Colonic mucosa (tissue), 4 donors: ENCODE measurements at regions not wholly inside any gene's neighbourhood (a gene's known extent, or its start where the extent isn't known, plus 50 kb on each side); places are given as distances from the start of the nearest gene placed in this dataset.

Experiments
- DNase-seq: peaks from one replicate; pipeline ENCODE4 v3.0.0-alpha.2; 2020
- H3K27ac ChIP-seq: fragments of 200-600 bp; one replicate; pipeline ENCODE4 v1.8.0; 2021
- H3K27me3 ChIP-seq: fragments of 200-600 bp; one replicate; pipeline ENCODE4 v1.8.0; 2021
- H3K36me3 ChIP-seq: fragments of 200-600 bp; one replicate; pipeline ENCODE4 v1.8.0; 2021
- H3K4me1 ChIP-seq: fragments of 200-600 bp; one replicate; pipeline ENCODE4 v1.8.0; 2021; ENCODE audit warnings: mild to moderate bottlenecking
- H3K4me3 ChIP-seq: fragments of 200-600 bp; one replicate; pipeline ENCODE4 v1.8.0; 2021
- H3K9ac ChIP-seq, 2 donors: one replicate each; pipeline ENCODE4 v1.7.0; 2013; ENCODE audit warnings: control low read depth in 2 of 2, low read depth in 2 of 2, low read length in 2 of 2
- H3K9me3 ChIP-seq: fragments of 200-600 bp; one replicate; pipeline ENCODE4 v1.8.0; 2021
- intact Hi-C: fragments of 100-400 bp; cut with DNase I; formaldehyde crosslinking; loops from one replicate; pipeline ENCODE4 v1.14.1; 2022
- TF ChIP-seq, protein P1 (sequence below): fragments of 200-600 bp; IDR thresholded peaks from one replicate; pipeline ENCODE4 v1.8.0; 2022; ENCODE audit warnings: antibody characterized with exemption, mild to moderate bottlenecking
- donor health status: healthy.
- donor health status: DM: no; HTN: no; CAD: no.
- donor health status: DM: no; HTN: no; CAD: no.

DNA sequence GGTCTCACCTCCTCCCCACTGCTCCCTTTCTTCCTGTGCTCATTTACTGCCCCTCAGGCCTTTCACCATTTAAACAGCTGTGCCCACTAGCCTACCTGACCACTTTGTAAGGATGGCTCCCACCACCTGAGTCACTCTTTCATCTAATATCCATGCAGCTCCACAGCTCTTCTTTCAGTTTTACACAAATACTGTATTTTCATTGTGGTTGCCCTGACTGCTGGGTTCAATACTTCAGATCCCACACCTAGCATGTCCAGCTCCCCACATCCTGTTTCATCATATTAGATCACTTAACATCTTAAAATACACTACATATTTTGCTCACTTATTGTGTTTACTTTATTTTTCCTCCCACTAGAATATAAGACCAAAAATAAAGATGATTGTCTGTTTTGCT, 1110.6 kb downstream of the TSN start:
- no peaks in the 10 kb centered on the region for H3K36me3 ChIP-seq
- intact Hi-C loops, result no loop called here
- H3K9me3 ChIP-seq, result no peaks in the 10 kb centered on the region
- TF ChIP-seq, protein P1, sequence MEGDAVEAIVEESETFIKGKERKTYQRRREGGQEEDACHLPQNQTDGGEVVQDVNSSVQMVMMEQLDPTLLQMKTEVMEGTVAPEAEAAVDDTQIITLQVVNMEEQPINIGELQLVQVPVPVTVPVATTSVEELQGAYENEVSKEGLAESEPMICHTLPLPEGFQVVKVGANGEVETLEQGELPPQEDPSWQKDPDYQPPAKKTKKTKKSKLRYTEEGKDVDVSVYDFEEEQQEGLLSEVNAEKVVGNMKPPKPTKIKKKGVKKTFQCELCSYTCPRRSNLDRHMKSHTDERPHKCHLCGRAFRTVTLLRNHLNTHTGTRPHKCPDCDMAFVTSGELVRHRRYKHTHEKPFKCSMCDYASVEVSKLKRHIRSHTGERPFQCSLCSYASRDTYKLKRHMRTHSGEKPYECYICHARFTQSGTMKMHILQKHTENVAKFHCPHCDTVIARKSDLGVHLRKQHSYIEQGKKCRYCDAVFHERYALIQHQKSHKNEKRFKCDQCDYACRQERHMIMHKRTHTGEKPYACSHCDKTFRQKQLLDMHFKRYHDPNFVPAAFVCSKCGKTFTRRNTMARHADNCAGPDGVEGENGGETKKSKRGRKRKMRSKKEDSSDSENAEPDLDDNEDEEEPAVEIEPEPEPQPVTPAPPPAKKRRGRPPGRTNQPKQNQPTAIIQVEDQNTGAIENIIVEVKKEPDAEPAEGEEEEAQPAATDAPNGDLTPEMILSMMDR, result no peak
- H3K4me1 ChIP-seq, result no peaks in the 10 kb centered on the region
- no peaks in the 10 kb centered on the region for H3K27me3 ChIP-seq
- no peak for DNase-seq
- H3K27ac ChIP-seq, result no peak overlapping the region
- no peak overlapping the region for H3K9ac ChIP-seq
- no peak overlapping the region for H3K4me3 ChIP-seq

DNA sequence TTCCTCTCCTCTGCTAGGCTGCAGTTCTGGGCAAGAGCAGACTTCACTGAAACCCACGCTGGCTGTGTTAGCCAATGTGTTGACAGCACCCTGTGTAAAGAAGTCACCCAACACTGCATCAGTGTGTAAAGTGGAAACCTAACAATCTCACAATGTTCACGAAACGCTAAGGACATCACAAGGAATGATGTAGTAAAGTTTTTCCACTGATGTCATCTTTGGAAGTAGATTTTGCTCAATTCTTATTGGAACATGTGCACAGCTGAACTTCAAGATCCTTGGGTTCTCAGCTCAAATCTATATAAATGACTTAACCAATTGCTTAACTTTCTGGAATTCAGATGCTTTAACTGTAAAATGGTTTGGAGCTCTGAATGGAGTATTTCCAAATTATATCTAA, 1112.5 kb downstream of the TSN start:
- H3K4me3 ChIP-seq, result no peak overlapping the region
- intact Hi-C loops, result no loop called here
- TF ChIP-seq, protein P1, result no peak
- no peak overlapping the region for H3K9ac ChIP-seq
- no peaks in the 10 kb centered on the region for H3K36me3 ChIP-seq
- no peaks in the 10 kb centered on the region for H3K27me3 ChIP-seq
- no peak overlapping the region for H3K27ac ChIP-seq
- no peak for DNase-seq
- no peaks in the 10 kb centered on the region for H3K9me3 ChIP-seq
- H3K4me1 ChIP-seq, result no peaks in the 10 kb centered on the region

DNA sequence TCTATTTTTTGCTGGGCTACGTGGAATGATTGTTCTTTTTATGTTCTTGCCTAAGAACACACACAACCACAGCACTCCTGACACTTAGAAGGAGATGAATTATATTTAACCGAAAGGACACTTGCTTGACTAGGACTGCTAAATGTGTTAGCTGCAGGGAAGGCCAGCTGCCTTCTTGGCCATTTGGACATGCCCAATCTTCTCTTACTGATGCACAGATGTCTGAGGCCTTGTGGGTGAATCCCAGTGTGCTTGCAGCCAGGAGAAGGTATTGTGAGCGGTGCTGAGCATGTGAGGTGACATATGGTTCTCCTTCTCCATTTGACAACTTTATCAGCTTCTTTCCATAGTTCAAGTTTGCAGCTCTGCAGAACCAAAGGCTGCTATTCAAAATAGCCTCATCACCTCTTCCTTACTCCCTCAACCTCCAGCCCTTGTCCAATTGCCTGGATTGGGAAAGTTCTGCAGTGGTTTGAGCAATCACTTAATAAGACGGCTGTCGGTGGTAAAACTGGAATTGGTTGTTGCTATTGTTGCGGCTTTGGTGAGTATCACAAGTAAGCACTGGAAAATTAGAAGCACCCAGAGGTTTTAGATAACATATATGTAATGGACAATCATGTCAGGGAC, 1113.3 kb downstream of the TSN start:
- H3K4me3 ChIP-seq, result no peak overlapping the region
- intact Hi-C loops, result no loop called here
- DNase-seq, result no peak
- no peaks in the 10 kb centered on the region for H3K27me3 ChIP-seq
- H3K27ac ChIP-seq, result no peak overlapping the region
- TF ChIP-seq, protein P1, result no peak
- H3K36me3 ChIP-seq, result no peaks in the 10 kb centered on the region
- no peak overlapping the region for H3K9ac ChIP-seq
- no peaks in the 10 kb centered on the region for H3K4me1 ChIP-seq
- no peaks in the 10 kb centered on the region for H3K9me3 ChIP-seq

DNA sequence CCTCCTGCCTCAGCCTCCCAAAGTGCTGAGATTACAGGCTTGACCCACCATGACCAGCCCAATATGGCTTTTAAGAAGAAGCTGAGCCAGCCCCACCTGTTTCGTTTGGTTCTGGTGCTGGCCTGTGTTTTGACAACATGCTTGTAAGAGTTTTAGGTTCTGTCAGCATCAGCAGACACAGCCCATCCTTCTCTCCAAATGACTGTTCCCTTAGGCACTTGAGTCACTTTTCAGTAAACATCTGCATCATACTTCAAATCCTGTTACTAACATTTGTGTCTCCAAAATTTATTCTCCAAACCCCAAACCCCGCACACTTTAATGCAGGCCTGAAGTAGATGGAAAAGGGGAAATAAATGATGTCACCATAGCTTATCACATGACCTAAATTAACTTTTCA, 1118.5 kb downstream of the TSN start:
- DNase-seq, result no peak
- Histone ChIP-seq H3K36me3 (no peaks in the 10 kb centered on the region), H3K9me3 (no peaks in the 10 kb centered on the region), H3K4me3 (no peak overlapping the region), H3K27me3 (no peaks in the 10 kb centered on the region), H3K27ac (no peak overlapping the region), H3K4me1 (no peaks in the 10 kb centered on the region), H3K9ac (no peak overlapping the region)
- intact Hi-C loops, result no loop called here
- TF ChIP-seq, protein P1, result no peak

DNA sequence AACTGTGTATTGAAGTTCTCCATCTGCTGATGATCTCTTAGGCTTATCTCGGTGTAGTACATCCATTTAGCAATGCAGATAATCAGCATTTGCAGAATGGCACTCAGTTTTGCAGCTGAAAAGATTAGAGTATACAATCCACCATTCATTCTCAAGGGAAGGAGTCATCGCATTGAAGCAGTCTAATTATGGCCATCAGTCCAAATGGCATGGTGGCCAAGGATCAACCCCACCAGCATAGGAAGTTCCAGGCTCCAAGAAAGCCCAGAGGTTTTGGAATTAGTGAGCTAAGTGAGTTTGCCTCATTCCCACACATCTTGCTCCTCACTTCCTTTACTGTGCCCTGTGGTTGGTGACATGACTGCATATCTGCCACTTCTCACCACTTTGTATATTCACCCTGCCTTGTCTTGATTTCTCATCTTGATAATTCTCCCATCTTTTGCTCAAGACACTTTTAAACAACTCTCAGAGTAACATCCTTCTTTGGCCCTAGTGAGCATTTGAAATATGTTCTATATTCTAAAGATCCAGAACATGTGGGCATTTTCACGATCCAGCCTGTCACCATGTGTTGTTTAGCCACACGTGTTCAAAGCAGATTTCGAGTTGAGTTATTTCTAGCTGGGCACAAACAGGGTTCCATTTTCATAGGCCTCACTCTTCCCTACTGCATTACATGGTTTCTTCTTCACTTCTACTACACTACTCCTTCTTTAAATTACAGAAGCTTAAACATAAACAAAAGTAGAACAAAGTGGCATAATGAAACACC, 1119.8 kb downstream of the TSN start:
- H3K27ac ChIP-seq, result no peak overlapping the region
- DNase-seq, result no peak
- TF ChIP-seq, protein P1, result no peak
- intact Hi-C loops, result no loop called here
- no peaks in the 10 kb centered on the region for H3K9me3 ChIP-seq
- H3K36me3 ChIP-seq, result no peaks in the 10 kb centered on the region
- no peak overlapping the region for H3K9ac ChIP-seq
- H3K27me3 ChIP-seq, result no peaks in the 10 kb centered on the region
- H3K4me3 ChIP-seq, result no peak overlapping the region
- H3K4me1 ChIP-seq, result no peaks in the 10 kb centered on the region
